Cerebellar nuclear complex (tissue), 1 donor: ENCODE measurements at regions not wholly inside any gene's neighbourhood (a gene's known extent, or its start where the extent isn't known, plus 50 kb on each side); places are given as distances from the start of the nearest gene placed in this dataset.
"Not testable (repeated sequence)": the region's sequence is repeated elsewhere in the genome, so short reads cannot be mapped to it uniquely, and the experiment has no call there.

Source experiments
- DNase-seq, 2 experiments: peaks; one replicate each; lab custom pipeline; 2025; lab: John Stamatoyannopoulos, UW

GRCh38 chr21:43287795-43288755 is 119.3 kb downstream of the CRYAA start:
- DNase-seq, result no peak

DNA sequence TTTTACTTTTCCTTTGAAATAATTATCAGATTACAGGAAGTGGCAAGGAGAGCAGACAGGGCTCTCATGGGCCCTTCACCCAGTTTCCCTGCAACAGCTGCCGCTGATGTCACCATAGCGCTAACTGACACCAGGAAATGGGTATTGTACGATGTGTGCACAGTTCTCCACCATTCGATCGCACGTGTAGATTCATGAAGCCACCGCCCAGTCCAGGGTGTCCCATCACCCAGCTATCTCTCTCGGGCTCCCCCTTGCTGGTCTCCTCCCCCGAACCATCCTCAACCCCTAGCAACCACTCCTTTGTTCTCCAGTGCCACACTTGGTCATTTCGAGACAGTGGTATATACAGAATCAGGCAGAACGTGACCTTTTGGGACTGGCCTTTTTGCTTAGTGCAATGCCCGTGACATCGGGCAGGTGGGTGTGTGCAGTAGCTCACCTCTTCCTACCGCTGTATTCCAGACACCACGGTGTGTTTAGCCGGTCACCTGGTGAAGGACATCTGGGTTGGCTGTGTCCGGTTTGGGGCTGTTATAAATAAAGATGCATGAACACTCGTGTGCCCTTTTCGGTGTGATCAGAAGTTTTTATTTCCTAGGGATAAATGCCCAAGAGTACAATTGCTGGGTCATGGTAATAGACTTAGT is 118.4 kb downstream of the CRYAA start:
- no peak for DNase-seq

- DNase-seq, result no peak
These were observed 117.4 kb downstream of the CRYAA start for GRCh38 chr21:43286196-43286595.

DNA sequence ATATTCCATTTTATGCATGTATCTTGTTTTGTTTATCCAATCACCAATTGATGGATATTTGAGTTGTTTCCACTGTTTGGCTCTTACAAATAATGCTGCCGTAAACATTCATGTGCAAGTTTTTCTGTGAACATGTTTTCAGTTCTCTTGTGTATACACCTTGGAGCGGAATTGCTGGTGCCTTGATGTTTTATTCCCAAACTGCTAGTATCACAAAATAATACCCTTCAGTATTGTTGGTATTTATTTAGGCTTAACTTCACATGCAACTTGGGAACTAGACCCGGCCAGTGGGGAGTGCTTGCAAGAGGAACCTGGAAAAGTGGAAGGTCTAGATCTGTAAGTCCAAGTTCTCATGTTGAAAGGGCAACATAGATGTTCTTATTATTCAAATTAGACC is 115.9 kb downstream of the CRYAA start:
- DNase-seq, result no peak

DNA sequence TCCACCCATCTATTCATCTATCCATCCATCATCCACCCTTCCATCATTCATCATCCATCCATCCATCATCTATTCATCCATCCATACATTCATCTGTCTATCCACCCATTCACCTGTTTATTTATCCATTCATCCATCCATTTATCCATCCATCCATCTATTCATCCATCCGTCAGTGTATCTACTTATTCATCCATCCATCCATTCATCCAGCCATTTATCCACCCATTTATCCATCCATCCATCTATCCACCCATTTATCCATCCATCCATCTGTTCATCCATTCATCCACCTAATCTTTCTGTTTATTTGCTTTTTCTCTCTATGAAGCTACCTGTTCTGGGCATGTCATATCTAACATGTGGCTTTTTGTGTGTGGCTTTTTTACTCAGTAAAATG is 115.4 kb downstream of the CRYAA start:
- DNase-seq, result no peak

GRCh38 chr21:43283925-43284221 is 115.1 kb downstream of the CRYAA start:
- not testable (repeated sequence) for DNase-seq

DNA sequence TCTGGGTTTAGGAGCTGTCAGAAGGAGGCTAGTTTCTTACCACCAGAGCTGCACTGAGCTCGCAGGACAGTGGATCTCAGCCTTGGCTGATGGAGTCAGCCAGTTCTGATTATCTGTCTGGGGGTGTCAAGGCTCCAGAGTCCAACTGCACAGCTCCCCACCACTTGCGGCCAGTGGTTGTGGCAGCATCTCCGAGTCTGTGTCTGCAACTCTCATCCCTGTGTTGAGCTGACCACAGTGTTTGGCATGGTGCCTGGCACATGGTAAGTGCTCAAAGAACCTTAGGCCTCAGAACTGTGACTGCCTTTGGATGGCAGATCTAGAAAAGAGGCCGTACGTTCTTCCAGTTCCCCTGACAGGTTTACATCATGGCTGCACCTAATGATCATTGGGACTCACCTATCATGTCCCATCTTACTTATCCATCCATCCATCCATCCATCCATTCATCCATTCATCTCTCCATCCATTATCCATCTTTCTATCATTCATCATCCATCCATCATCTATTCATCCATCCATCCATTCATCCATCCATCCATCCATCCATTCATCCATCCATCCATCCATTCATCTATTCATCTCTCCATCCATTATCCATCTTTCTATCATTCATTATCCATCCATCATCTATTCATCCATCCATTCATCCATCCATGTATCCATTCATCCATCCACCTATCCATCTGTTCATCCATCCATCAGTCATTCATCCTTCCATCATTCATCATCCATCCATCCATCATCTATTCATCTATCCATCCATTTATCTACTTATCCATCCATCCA is 114.5 kb downstream of the CRYAA start:
- DNase-seq, result no peak

- DNase-seq, result no peak
These were observed 113.7 kb downstream of the CRYAA start for GRCh38 chr21:43282358-43283120.

GRCh38 chr21:43281661-43282357 is 113.0 kb downstream of the CRYAA start:
- no peak for DNase-seq

DNA sequence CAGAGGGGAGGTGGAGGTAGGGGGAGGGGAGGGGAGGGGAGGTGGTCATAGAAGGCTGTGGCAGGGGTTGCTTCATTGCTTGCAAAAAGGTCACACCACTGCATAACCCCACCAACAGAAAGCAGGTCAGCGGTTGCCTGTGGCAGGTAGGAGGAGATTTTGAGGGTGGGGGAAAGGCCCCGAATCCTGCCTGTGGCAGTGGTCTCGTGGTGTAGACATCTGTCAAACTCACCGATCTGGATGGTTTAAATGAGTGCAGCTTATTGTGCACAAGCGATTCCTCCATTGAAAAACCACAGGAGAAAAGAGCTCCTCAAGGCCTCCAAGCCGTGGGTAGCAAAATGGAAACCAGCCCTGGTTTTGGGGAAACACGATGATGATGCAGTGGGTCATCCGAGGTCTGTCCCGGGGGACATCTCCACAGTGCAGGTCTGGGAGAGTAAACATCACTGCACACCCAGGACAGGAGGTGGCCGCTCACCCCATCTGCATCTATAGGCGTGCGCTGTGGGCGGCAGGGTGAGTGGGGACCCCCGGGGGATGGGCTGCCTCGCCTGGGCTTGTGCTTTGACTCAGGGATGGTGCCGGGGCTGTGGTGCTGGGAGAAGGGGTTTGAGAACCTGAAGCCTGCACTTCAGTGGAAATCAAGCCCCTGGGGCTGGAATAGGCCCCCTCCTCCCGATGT is 112.3 kb downstream of the CRYAA start:
- no peak for DNase-seq

GRCh38 chr21:43279578-43279894 is 110.7 kb downstream of the CRYAA start:
- no peak for DNase-seq

DNA sequence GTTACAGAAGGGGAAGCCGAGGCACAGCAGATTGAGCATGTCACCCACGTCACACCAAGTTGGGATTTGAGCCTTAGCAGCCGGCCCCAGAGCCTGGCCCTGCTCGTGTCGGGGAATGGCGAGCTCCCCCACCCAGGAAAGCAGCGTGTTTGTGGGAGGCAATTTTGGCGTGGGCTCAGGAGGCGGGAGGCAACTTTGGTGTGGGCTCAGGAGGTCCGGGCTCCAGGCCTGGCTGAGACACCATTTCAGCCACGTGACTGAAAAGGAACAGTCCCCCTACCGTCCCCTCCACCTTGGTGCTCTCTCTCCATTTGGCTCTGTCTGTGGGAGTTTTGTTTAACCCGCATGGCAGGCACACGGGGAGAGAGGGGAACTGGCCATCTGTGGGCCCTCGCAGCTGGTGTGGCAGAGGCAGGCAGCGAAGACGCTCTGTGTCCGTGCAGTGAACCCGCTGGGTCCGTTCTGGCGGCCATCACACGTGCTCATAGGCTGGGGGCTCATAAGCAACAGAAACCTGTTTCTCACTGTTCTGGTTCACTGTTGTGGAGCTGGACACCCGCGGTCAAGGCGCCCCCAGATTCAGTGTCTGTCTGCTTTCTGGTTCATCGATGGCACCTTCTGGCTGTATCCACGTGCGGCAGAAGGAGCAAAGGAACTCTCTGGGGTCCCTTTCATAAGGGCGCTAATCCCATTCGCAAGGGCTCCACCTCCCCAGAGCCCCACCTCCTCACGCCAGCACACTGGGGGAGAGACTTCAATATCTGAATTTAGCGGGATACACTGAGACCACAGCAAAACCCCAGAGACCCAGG is 110.2 kb downstream of the CRYAA start:
- no peak for DNase-seq

DNA sequence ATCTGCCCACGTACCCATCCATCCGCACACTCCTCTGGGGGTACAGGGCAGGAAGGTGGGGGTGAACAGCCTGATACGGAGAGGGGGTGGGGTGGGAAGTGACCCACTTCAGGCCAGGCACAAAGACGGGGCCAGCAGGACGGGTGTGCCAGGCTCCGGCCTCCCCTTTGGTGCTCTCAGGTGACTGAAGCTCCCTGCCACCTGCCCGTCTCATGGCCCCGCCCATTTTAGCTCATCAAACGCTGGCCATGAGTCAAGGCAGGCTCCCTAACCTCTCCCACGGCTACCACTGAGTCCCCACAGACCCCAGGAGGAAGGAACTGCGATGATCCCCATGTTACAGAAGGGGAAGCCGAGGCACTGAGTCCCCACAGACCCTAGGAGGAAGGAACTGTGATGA is 109.6 kb downstream of the CRYAA start:
- no peak for DNase-seq

DNA sequence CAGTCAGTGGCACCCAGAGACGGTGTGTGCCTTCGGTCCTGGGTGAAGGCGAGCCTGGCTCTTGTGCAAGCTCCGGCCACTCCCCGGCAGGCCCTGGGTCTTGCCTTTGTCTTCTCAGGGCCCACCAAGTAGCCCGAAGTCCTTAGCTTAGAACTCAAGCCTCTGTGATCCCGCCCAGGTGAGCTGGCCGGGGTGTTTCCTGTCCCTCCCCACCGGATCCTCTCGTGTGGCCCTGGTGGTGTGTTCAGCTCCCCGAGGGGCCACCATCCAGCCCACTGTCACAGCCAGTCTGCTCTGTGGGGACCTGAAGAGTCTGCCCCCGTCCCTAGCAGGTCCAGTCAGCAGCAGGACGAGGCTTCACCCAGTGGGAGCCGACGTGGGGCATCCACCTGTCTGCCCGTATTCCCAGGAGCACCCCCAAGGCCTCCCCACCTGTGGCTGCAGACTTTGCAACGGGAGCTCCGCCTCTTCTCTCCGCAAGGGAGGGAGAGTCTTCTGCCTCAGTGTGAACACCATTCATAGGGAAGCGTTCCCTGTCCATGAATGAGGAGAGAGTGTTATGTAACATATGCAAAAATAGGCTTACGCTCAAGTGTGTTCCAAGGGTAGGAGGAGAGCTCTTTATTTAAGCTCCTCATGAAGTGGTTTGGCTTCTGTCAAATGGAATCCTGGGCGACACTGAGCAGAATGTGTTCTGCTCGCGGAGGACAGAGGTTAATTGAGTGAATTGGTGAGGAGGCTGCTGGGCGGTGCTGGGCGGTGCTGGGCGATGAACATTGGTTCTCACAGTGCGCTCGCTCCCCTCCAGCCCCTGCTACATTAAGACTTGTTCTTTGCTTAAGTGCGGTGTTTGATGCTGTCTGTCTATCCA is 108.9 kb downstream of the CRYAA start:
- DNase-seq, result no peak

DNA sequence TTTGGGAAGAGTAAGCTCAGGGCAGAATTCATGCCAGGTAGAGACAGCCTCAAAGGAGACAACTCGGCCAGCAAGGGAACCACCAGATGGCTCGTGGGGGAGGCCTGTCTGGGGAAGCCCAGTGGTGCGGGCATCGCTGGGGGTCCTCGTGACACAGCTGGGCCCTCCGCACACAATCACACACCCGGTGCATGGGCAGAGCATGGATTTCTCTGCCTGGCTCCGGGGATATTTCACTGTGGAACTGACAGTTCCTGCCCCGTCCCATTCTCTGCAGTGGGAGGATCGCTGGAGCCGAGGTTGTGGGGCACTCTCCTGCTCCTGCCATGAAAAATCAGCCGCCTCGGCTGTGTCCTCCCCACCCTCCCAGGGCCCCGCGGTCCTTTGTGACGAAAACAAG is 108.0 kb downstream of the CRYAA start:
- no peak for DNase-seq

GRCh38 chr21:43275421-43276211 is 106.8 kb downstream of the CRYAA start:
- DNase-seq, result no peak

DNA sequence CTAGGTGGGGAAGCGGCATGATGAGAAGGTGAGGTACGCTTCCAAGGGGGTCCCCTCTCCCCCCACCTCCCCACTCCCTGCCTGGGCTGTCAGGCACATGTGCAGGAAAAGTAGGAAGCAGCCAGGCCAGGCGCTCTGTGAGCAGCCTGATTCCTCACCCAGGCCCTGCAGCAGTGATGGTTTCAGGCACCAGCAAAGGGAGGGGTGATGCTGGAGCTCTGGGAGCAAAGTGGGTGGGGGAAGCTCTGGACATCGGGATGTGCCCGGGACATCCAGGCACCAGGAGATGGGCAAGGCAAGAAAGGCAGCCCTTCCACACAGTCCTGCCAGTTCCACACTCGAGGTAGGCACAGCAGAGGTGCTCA is 106.1 kb downstream of the CRYAA start:
- no peak for DNase-seq
